Lower leg skin (tissue), 4 donors: ENCODE measurements at regions not wholly inside any gene's neighbourhood (a gene's known extent, or its start where the extent isn't known, plus 50 kb on each side); places are given as distances from the start of the nearest gene placed in this dataset.

Source experiments
- DNase-seq, 2 donors: peaks; one replicate each; pipeline ENCODE4 v3.0.0-alpha.2; 2019; ENCODE audit warnings: low spot score in 2 of 2
- H3K4me3 ChIP-seq: fragments of 200-600 bp; sonication (generic); 2 replicates; pipeline ENCODE4 v1.5.1; 2017; ENCODE audit warnings: mild to moderate bottlenecking, low read depth; ENCODE audit not compliant: poor library complexity, severe bottlenecking
- POLR2A ChIP-seq, 2 donors: fragments of 450-650 bp; IDR thresholded peaks; one replicate each; pipeline ENCODE4 v1.6.1; 2016 to 2017; ENCODE audit warnings: antibody characterized with exemption in 2 of 2, mild to moderate bottlenecking in 1 of 2, moderate library complexity in 1 of 2
- WGBS, 2 donors: methylation state at CpG; one replicate each; pipeline ENCODE4 v1.1.5; 2018; 5-methylcytosine and 5-hydroxymethylcytosine counted together
- intact Hi-C: fragments of 100-400 bp; cut with DNase I; formaldehyde crosslinking; loops from one replicate; pipeline ENCODE4 v1.15.0; 2023; ENCODE audit warnings: low total_unique reads
- TF ChIP-seq, protein P1 (sequence below), 3 donors: fragments of 450-650 bp; IDR thresholded peaks; one replicate each; pipeline ENCODE4 v1.5.1; 2016; ENCODE audit warnings: antibody characterized with exemption in 3 of 3, mild to moderate bottlenecking in 3 of 3, moderate library complexity in 2 of 3

DNA sequence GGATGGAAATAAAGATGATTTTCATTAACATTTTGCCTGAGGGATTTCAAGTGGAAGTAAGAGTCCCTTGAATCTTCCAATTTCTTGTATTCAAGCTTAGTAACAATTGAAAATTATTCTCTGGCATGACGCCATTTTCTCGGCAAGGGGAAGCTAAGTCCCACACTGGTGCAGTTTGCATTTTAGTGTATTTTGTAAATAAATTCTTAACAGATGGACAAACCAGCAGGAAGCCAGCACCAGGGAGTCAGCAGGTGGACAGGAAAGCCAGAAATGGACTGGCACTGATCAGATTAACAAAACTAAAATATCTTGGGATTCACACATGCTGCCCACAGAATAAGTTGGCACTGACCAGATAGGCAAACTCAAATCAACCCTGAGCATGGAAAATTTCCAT, 311.3 kb downstream of the LRRIQ3 start:
- 43 to 56% methylated on average over 2 of the region's 2 CpGs for WGBS, 2 donors
- no peak for TF ChIP-seq POLR2A (IDR thresholded peaks at IDR 0.05)
- TF ChIP-seq, protein P1, sequence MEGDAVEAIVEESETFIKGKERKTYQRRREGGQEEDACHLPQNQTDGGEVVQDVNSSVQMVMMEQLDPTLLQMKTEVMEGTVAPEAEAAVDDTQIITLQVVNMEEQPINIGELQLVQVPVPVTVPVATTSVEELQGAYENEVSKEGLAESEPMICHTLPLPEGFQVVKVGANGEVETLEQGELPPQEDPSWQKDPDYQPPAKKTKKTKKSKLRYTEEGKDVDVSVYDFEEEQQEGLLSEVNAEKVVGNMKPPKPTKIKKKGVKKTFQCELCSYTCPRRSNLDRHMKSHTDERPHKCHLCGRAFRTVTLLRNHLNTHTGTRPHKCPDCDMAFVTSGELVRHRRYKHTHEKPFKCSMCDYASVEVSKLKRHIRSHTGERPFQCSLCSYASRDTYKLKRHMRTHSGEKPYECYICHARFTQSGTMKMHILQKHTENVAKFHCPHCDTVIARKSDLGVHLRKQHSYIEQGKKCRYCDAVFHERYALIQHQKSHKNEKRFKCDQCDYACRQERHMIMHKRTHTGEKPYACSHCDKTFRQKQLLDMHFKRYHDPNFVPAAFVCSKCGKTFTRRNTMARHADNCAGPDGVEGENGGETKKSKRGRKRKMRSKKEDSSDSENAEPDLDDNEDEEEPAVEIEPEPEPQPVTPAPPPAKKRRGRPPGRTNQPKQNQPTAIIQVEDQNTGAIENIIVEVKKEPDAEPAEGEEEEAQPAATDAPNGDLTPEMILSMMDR (IDR thresholded peaks at IDR 0.05), result no peak
- intact Hi-C loops, result no loop called here

GRCh38 chr1:73874806-73875205, 323.2 kb downstream of the LRRIQ3 start:
- WGBS, 2 donors, result 73 to 74% methylated on average over 1 of the region's 1 CpG
- no peak overlapping the region for H3K4me3 ChIP-seq
- DNase-seq, result no peak
- intact Hi-C loops, result no loop called here
- TF ChIP-seq, protein P1 (IDR thresholded peaks at IDR 0.05), result no peak
- TF ChIP-seq POLR2A (IDR thresholded peaks at IDR 0.05), result no peak

More for the DNA sequence above, 311.3 kb downstream of the LRRIQ3 start:
- no peak for DNase-seq
- no peak overlapping the region for H3K4me3 ChIP-seq

DNA sequence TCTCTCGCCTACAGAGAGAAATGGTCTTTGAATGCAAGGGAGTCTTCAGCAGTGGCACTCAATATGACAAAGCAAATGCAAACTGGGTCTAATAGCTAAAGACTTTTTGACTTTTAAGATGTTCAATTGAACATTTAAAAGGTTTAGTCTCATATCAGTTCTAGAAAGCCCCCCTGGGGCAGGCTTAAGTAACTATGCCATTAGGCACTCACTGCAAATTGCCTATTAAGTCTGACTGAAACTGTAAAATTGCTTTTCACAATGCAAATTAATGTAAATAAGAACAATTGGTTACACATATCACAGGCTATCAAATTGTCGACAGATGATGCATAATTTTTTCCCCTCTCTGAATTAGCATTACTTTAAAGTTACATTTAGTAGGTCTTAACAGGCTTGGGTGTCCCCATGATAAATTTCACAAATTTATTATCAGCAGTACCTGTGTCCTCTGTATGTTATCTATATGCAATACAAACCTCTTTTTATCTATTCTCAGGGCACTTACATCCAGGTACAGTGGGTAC, 329.1 kb downstream of the LRRIQ3 start:
- TF ChIP-seq POLR2A (IDR thresholded peaks at IDR 0.05), result no peak
- intact Hi-C loops, result no loop called here
- no peak for DNase-seq
- H3K4me3 ChIP-seq, result no peak overlapping the region
- WGBS, 2 donors, result 86 to 88% methylated on average over 2 of the region's 2 CpGs

DNA sequence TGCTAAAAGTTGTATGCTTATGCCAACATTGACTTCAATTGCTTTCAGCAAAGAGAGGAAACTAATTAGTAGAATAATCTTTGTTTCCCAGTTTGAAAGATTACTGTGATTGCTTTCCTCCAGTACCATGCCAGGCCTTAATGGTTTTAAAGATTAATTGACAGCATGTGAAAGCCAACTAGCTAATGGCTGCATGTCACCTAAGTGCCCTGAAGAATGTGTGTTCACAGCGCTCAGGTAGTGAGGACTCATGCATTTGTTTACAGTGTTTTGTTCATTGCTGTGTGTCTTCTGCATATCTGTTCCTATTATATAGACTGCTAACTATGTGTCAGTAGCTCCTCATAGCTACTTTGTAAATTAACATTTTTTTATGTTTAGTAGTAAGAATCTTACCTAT, 335.6 kb downstream of the LRRIQ3 start:
- H3K4me3 ChIP-seq, result no peak overlapping the region
- 63 to 73% methylated on average over 1 of the region's 1 CpG for WGBS, 2 donors
- no peak for DNase-seq
- no peak for TF ChIP-seq POLR2A (IDR thresholded peaks at IDR 0.05)
- TF ChIP-seq, protein P1 (IDR thresholded peaks at IDR 0.05), result no peak
- intact Hi-C loops, result no loop called here

DNA sequence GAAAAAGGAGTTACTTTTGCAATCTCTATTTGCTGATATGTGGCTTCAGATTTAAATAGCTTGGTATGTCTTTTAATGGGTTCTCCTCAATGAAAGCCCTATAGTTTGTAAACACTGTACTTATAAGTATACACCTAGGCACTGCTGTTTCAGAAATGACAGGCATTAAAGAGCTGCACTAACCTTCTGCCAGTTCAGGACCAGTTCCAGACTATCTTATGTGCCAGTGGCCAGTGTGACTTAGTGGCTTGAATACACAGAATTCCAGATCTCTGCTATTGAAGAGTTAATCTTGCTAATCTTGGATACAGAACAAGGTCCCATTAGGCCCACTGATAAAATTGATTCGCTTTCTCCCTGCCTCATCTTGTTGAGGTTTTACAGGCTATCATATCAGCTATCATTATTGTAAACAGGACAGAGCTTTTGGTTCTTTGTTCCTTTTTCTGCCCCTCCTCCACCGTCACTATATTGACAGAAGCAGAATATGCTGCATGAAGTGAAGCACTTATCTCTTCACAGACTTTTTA, 337.5 kb downstream of the LRRIQ3 start:
- no peak overlapping the region for H3K4me3 ChIP-seq
- TF ChIP-seq, protein P1 (IDR thresholded peaks at IDR 0.05), result no peak
- no peak for TF ChIP-seq POLR2A (IDR thresholded peaks at IDR 0.05)
- WGBS, 2 donors, result 84 to 85% methylated on average over 2 of the region's 2 CpGs
- DNase-seq, result no peak
- intact Hi-C loops, result no loop called here

GRCh38 chr1:73859227-73859626, 338.7 kb downstream of the LRRIQ3 start:
- TF ChIP-seq, protein P1 (IDR thresholded peaks at IDR 0.05), result no peak
- no peak for TF ChIP-seq POLR2A (IDR thresholded peaks at IDR 0.05)
- DNase-seq, result no peak
- 97% methylated on average over 1 of the region's 1 CpG for WGBS, 2 donors
- intact Hi-C loops, result no loop called here
- H3K4me3 ChIP-seq, result no peak overlapping the region
